Retinal pigment epithelial cell (primary cell): ENCODE measurements at regions not wholly inside any gene's neighbourhood (a gene's known extent, or its start where the extent isn't known, plus 50 kb on each side); places are given as distances from the start of the nearest gene placed in this dataset.

Source experiments
- DNase-seq: peaks from one replicate; pipeline ENCODE4 v3.0.0-alpha.2; 2010; ENCODE audit warnings: low read depth
- H3K4me3 ChIP-seq: 2 replicates; pipeline ENCODE4 v1.5.1; 2011; ENCODE audit warnings: mild to moderate bottlenecking, low read length, control low read depth, moderate library complexity
- CTCF ChIP-seq: conservative IDR thresholded peaks from 2 replicates; pipeline ENCODE4 v1.5.1; 2011; ENCODE audit warnings: low read depth, low read length, control low read depth, inconsistent platforms

- TF ChIP-seq CTCF, result no peak
- DNase-seq, result no peak
- no peak overlapping the region for H3K4me3 ChIP-seq
These were observed 57.7 kb upstream of the TRPC3 start for GRCh38 chr4:122009524-122009923.

GRCh38 chr4:122007016-122007415, 55.2 kb upstream of the TRPC3 start:
- no peak for TF ChIP-seq CTCF
- no peak overlapping the region for H3K4me3 ChIP-seq
- no peak for DNase-seq

GRCh38 chr4:122005064-122005755, 53.4 kb upstream of the TRPC3 start:
- no peak for TF ChIP-seq CTCF

GRCh38 chr4:122003335-122003734, 51.5 kb upstream of the TRPC3 start:
- TF ChIP-seq CTCF, result peak; percentile 47
- no peak overlapping the region for H3K4me3 ChIP-seq
- no peak for DNase-seq

More at GRCh38 chr4:122005064-122005755, 53.4 kb upstream of the TRPC3 start:
- H3K4me3 ChIP-seq, result no peak overlapping the region
- DNase-seq, result no peak
